ENCODE measurements at regions not wholly inside any gene's neighbourhood (a gene's known extent, or its start where the extent isn't known, plus 50 kb on each side); places are given as distances from the start of the nearest gene placed in this dataset.

DNA sequence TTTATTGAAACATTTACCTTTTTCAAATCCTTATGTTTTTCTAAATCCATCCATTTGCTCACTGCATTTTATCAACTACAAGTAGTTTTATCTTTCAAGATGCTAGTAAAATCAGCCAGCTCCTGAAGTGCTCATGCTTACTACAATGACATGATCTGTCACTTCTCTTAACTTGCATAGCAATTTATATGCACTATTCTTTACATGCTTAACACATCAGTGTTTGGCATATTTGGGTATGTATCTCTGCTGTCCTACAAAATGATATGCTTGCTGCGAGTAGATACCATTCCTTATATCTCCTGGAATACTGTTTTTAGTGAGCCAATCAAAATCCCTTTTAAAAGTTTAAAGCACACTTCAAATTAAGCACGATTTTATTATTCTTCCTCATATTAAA is 2726.8 kb downstream of the PCDH7 start:
- Mint-ChIP-seq H3K36me3 (ENCODE audit: insufficient read depth, unreplicated experiment) (no peaks in the 10 kb centered on the region), H3K27me3 (ENCODE audit: unreplicated experiment) (no peaks in the 10 kb centered on the region), H3K4me3 (ENCODE audit: low read depth, unreplicated experiment) (no peak overlapping the region), H3K27ac (ENCODE audit: unreplicated experiment) (no peak overlapping the region), H3K4me1 (ENCODE audit: low read depth, unreplicated experiment) (no peaks in the 10 kb centered on the region), H3K9me3 (ENCODE audit: low read depth, unreplicated experiment) (peaks cover 11% of the 10 kb centered on the region)
- DNase-seq, result no peak
- CTCF ChIA-PET, result no interaction called here
- no TSS peak for BruUV-seq (replicated peaks)
- intact Hi-C loops (cut with micrococcal nuclease; ENCODE audit: unreplicated experiment), result no loop called here
- TF ChIP-seq, protein P1, sequence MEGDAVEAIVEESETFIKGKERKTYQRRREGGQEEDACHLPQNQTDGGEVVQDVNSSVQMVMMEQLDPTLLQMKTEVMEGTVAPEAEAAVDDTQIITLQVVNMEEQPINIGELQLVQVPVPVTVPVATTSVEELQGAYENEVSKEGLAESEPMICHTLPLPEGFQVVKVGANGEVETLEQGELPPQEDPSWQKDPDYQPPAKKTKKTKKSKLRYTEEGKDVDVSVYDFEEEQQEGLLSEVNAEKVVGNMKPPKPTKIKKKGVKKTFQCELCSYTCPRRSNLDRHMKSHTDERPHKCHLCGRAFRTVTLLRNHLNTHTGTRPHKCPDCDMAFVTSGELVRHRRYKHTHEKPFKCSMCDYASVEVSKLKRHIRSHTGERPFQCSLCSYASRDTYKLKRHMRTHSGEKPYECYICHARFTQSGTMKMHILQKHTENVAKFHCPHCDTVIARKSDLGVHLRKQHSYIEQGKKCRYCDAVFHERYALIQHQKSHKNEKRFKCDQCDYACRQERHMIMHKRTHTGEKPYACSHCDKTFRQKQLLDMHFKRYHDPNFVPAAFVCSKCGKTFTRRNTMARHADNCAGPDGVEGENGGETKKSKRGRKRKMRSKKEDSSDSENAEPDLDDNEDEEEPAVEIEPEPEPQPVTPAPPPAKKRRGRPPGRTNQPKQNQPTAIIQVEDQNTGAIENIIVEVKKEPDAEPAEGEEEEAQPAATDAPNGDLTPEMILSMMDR (IDR thresholded peaks at IDR 0.05; ENCODE audit: unreplicated experiment), result no peak

DNA sequence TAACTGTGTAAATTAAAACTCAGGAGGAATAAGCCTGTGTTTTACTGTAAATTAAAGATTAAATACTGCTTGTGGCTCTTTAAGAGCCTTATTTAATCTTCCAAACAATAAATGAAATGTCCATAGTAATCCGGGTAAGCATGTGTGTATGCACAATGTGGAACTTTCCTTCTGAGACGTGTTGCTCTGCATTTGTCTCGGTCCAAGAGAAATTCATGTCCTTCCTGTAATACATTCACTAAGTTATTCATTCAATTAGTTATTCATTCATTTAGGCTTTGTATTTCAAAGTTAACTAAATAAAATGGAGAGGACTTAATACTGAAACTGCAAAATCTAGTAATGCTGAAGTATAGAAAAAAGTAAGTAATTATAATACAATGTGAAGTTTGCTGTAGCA is 2728.8 kb downstream of the PCDH7 start:
- Mint-ChIP-seq H3K36me3 (ENCODE audit: insufficient read depth, unreplicated experiment) (no peaks in the 10 kb centered on the region), H3K4me3 (ENCODE audit: low read depth, unreplicated experiment) (no peak overlapping the region)

DNA sequence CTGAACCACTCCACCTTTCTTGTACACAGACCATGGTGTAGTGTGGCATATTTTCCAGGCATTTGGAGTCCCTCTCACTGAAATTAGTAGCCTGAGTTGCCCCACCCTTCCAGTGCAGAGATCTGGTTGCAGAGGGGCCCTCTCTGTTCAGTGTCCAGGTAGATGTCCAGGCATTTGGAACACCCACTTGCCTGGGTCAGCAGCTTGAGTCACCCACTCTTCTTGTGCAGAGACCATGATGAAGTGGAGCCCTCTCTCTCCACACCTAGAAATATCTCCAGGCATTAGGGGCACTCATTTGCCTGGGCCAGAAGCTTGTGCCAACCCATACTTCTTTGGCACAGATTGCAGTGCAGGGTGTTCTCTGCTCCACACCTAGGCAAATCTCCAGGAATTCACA is 2733.3 kb downstream of the PCDH7 start:
- no peaks in the 10 kb centered on the region for H3K4me1 Mint-ChIP-seq (ENCODE audit: low read depth, unreplicated experiment)
- no peaks in the 10 kb centered on the region for H3K9me3 Mint-ChIP-seq (ENCODE audit: low read depth, unreplicated experiment)
- BruUV-seq (replicated peaks), result no TSS peak
- intact Hi-C loops (cut with micrococcal nuclease; ENCODE audit: unreplicated experiment), result no loop called here
- CTCF ChIA-PET, result no interaction called here
- DNase-seq, result no peak
- no peaks in the 10 kb centered on the region for H3K36me3 Mint-ChIP-seq (ENCODE audit: insufficient read depth, unreplicated experiment)
- TF ChIP-seq, protein P1 (IDR thresholded peaks at IDR 0.05; ENCODE audit: unreplicated experiment), result no peak
- no peak overlapping the region for H3K27ac Mint-ChIP-seq (ENCODE audit: unreplicated experiment)
- H3K27me3 Mint-ChIP-seq (ENCODE audit: unreplicated experiment), result no peaks in the 10 kb centered on the region
- no peak overlapping the region for H3K4me3 Mint-ChIP-seq (ENCODE audit: low read depth, unreplicated experiment)

More for the DNA sequence above, 2728.8 kb downstream of the PCDH7 start:
- intact Hi-C loops (cut with micrococcal nuclease; ENCODE audit: unreplicated experiment), result no loop called here
- no peak overlapping the region for H3K27ac Mint-ChIP-seq (ENCODE audit: unreplicated experiment)
- H3K9me3 Mint-ChIP-seq (ENCODE audit: low read depth, unreplicated experiment), result peaks cover 9% of the 10 kb centered on the region
- no peaks in the 10 kb centered on the region for H3K4me1 Mint-ChIP-seq (ENCODE audit: low read depth, unreplicated experiment)
- no peaks in the 10 kb centered on the region for H3K27me3 Mint-ChIP-seq (ENCODE audit: unreplicated experiment)
- no TSS peak for BruUV-seq (replicated peaks)
- TF ChIP-seq, protein P1 (IDR thresholded peaks at IDR 0.05; ENCODE audit: unreplicated experiment), result no peak
- CTCF ChIA-PET, result no interaction called here
- no peak for DNase-seq

DNA sequence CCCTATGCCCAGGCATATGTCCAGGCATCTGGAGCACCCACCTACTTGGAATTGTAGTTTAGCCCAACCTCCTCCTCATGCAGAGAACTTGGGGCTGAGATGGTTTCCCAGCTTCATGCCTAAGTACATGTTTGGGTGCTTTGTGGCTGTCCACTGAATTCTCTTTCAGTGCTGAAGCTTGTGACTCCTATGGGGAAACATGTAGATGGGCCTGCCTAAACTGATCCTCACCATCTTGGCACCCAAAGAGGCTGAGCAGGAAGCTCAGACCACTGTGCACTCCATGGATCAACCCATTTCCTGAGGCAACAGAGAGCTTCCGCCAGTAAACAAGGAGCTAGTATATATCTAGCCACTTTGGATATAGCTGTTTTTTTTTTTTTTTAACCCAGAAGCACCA is 2733.7 kb downstream of the PCDH7 start:
- Mint-ChIP-seq H3K4me1 (ENCODE audit: low read depth, unreplicated experiment) (no peaks in the 10 kb centered on the region), H3K27me3 (ENCODE audit: unreplicated experiment) (no peaks in the 10 kb centered on the region), H3K27ac (ENCODE audit: unreplicated experiment) (no peak overlapping the region), H3K9me3 (ENCODE audit: low read depth, unreplicated experiment) (peaks cover under 1% of the 10 kb centered on the region), H3K4me3 (ENCODE audit: low read depth, unreplicated experiment) (no peak overlapping the region), H3K36me3 (ENCODE audit: insufficient read depth, unreplicated experiment) (no peaks in the 10 kb centered on the region)
- CTCF ChIA-PET, result no interaction called here
- intact Hi-C loops (cut with micrococcal nuclease; ENCODE audit: unreplicated experiment), result no loop called here
- TF ChIP-seq, protein P1 (IDR thresholded peaks at IDR 0.05; ENCODE audit: unreplicated experiment), result no peak
- no TSS peak for BruUV-seq (replicated peaks)
- no peak for DNase-seq

DNA sequence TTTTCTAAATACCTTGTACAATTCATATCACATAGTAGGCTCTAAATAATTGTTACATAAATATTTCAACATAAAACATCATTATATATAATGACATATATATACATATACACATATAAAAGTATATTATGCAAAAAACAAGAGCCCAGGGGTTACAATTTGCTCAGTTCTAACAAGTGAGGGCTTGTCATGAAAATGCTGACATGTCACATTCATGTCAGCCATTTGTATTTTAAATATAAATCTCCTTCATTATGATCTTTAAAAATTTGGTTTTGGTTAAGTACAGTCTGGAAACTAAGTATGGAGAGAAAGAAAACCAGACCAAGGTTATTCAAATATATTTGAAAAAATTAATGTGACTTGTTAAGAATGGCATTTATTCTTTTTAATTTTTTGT is 2745.4 kb downstream of the PCDH7 start:
- Mint-ChIP-seq H3K27me3 (ENCODE audit: unreplicated experiment) (no peaks in the 10 kb centered on the region), H3K27ac (ENCODE audit: unreplicated experiment) (no peak overlapping the region), H3K4me1 (ENCODE audit: low read depth, unreplicated experiment) (no peaks in the 10 kb centered on the region), H3K36me3 (ENCODE audit: insufficient read depth, unreplicated experiment) (peaks cover 4% of the 10 kb centered on the region), H3K4me3 (ENCODE audit: low read depth, unreplicated experiment) (no peak overlapping the region), H3K9me3 (ENCODE audit: low read depth, unreplicated experiment) (peaks cover 6% of the 10 kb centered on the region)
- TF ChIP-seq, protein P1 (IDR thresholded peaks at IDR 0.05; ENCODE audit: unreplicated experiment), result no peak
- intact Hi-C loops (cut with micrococcal nuclease; ENCODE audit: unreplicated experiment), result no loop called here
- BruUV-seq (replicated peaks), result no TSS peak
- CTCF ChIA-PET, result no interaction called here
- DNase-seq, result no peak

All from Calu3 (cell line).